IMR-90 (cell line): ENCODE measurements at regions not wholly inside any gene's neighbourhood (a gene's known extent, or its start where the extent isn't known, plus 50 kb on each side); places are given as distances from the start of the nearest gene placed in this dataset.

ENCODE experiments used
- ATAC-seq: fragments of 200-7000 bp; cut with Tn5 transposase; 2 replicates; pipeline ENCODE4 v1.9.1; 2020; ENCODE audit warnings: low read depth, mild to moderate bottlenecking, moderate library complexity
- BruUV-seq: library from RNA; stranded (reverse); fragments of 400-500 nt; replicated peaks from 2 replicates; lab custom pipeline; 2021; lab: Mats Ljungman, UMichigan
- CTCF ChIA-PET: fragments of 300-600 bp; formaldehyde crosslinking; extraction: SDS; loops from one replicate; lab custom pipeline; 2021; ENCODE audit warnings: antibody characterized with exemption; lab: Yijun Ruan, JAX
- POLR2A ChIA-PET: fragments of 300-600 bp; sonication (Branson Sonifier 250); formaldehyde crosslinking; loops from one replicate; lab custom pipeline; 2022; ENCODE audit warnings: antibody characterized with exemption; ENCODE audit not compliant: unreplicated experiment; lab: Charles Lee
- DNase-seq: peaks from one replicate; pipeline ENCODE4 v3.0.0; 2013
- H2AFZ ChIP-seq: replicated peaks from 2 replicates; pipeline ENCODE3; 2013; ENCODE audit warnings: low read length, mild to moderate bottlenecking; ENCODE audit not compliant: poor library complexity
- H2AK5ac ChIP-seq: 2 replicates; pipeline ENCODE4 v1.6.1; 2013; ENCODE audit warnings: low read depth, low read length, inconsistent platforms
- H2AK9ac ChIP-seq: replicated peaks from 2 replicates; pipeline ENCODE3; 2013; ENCODE audit warnings: mild to moderate bottlenecking, low read depth, low read length, moderate library complexity; ENCODE audit not compliant: poor library complexity
- H2BK120ac ChIP-seq: 2 replicates; pipeline ENCODE4 v1.6.1; 2013; ENCODE audit warnings: low read depth, low read length, inconsistent platforms
- H2BK15ac ChIP-seq: 3 replicates; pipeline ENCODE4 v1.6.1; 2013; ENCODE audit warnings: low read depth, low read length, inconsistent platforms
- H2BK20ac ChIP-seq: 2 replicates; pipeline ENCODE4 v1.6.1; 2013; ENCODE audit warnings: low read depth, mild to moderate bottlenecking, inconsistent platforms, low read length, moderate library complexity
- H2BK5ac ChIP-seq: 2 replicates; pipeline ENCODE4 v1.6.1; 2013; ENCODE audit warnings: mild to moderate bottlenecking, low read depth, low read length, inconsistent platforms; ENCODE audit not compliant: poor library complexity, severe bottlenecking
- H3K14ac ChIP-seq: replicated peaks from 2 replicates; pipeline ENCODE4 v1.6.1; 2013; ENCODE audit warnings: low read depth, low read length, inconsistent platforms
- H3K18ac ChIP-seq: 2 replicates; pipeline ENCODE4 v1.6.1; 2013; ENCODE audit warnings: low read depth, low read length, control low read depth
- H3K23ac ChIP-seq: 2 replicates; pipeline ENCODE4 v1.6.1; 2013; ENCODE audit warnings: low read depth, low read length, inconsistent platforms
- H3K27ac ChIP-seq: 2 replicates; pipeline ENCODE4 v1.5.1; 2013; ENCODE audit warnings: mild to moderate bottlenecking, control low read depth, low read length; ENCODE audit not compliant: insufficient read depth
- H3K27me3 ChIP-seq: 2 replicates; pipeline ENCODE4 v1.6.1; 2013; ENCODE audit warnings: low read length; ENCODE audit not compliant: control insufficient read depth, insufficient read depth
- H3K36me3 ChIP-seq: 2 replicates; pipeline ENCODE4 v1.6.1; 2013; ENCODE audit warnings: low read length, mixed read lengths; ENCODE audit not compliant: control insufficient read depth, insufficient read depth
- H3K4ac ChIP-seq: 2 replicates; pipeline ENCODE4 v1.6.1; 2013; ENCODE audit warnings: low read depth, low read length, inconsistent platforms
- H3K4me1 ChIP-seq: 2 replicates; pipeline ENCODE4 v1.6.1; 2013; ENCODE audit warnings: low read length, mixed read lengths; ENCODE audit not compliant: control insufficient read depth, insufficient read depth
- H3K4me2 ChIP-seq: 2 replicates; pipeline ENCODE4 v1.6.1; 2013; ENCODE audit warnings: low read depth, mild to moderate bottlenecking, control low read depth, low read length, moderate library complexity
- H3K4me3 ChIP-seq: 2 replicates; pipeline ENCODE4 v1.5.1; 2013; ENCODE audit warnings: low read depth, mild to moderate bottlenecking, control low read depth, low read length, moderate library complexity; ENCODE audit not compliant: insufficient read depth
- H3K56ac ChIP-seq: 2 replicates; pipeline ENCODE4 v1.6.1; 2013; ENCODE audit warnings: low read length, inconsistent platforms; ENCODE audit not compliant: insufficient read depth; ENCODE audit errors: extremely low read depth
- H3K79me1 ChIP-seq, 2 experiments: 2 replicates each; pipeline ENCODE4 v1.6.1; 2013; ENCODE audit warnings: low read length in 2 of 2, inconsistent platforms in 1 of 2, low read depth in 1 of 2
- H3K9ac ChIP-seq: 2 replicates; pipeline ENCODE4 v1.6.1; 2013; ENCODE audit warnings: low read depth, low read length, control low read depth
- H3K9me1 ChIP-seq: 2 replicates; pipeline ENCODE4 v1.6.1; 2013; ENCODE audit warnings: low read length, inconsistent platforms; ENCODE audit not compliant: insufficient read depth
- H3K9me3 ChIP-seq: 2 replicates; pipeline ENCODE4 v1.6.1; 2013; ENCODE audit warnings: low read length; ENCODE audit not compliant: control insufficient read depth, insufficient read depth
- H4K20me1 ChIP-seq: 2 replicates; pipeline ENCODE4 v1.6.1; 2013; ENCODE audit warnings: low read length, inconsistent platforms; ENCODE audit not compliant: insufficient read depth
- H4K5ac ChIP-seq: 2 replicates; pipeline ENCODE4 v1.6.1; 2013; ENCODE audit warnings: mild to moderate bottlenecking, low read depth, low read length, control low read depth
- H4K8ac ChIP-seq, 2 experiments: 2 replicates each; pipeline ENCODE4 v1.6.1; 2013; ENCODE audit warnings: low read depth in 2 of 2, low read length in 2 of 2, control low read depth in 1 of 2, inconsistent platforms in 1 of 2
- H4K91ac ChIP-seq: 2 replicates; pipeline ENCODE4 v1.6.1; 2013; ENCODE audit warnings: low read depth, low read length, inconsistent platforms; ENCODE audit not compliant: insufficient read depth
- FOS ChIP-seq: fragments of 150-350 bp; IDR thresholded peaks from 2 replicates; pipeline ENCODE4 v1.6.1; 2016; ENCODE audit warnings: low read depth, low read length
- WGBS, 2 experiments: methylation state at CpG; one replicate each; pipeline versions ENCODE4 v1.1.5 to v1.1.7; 2013; ENCODE audit warnings: missing lambda C conversion rate in 2 of 2; ENCODE audit not compliant: insufficient read length in 1 of 2; ENCODE audit errors: extremely low coverage in 2 of 2; 5-methylcytosine and 5-hydroxymethylcytosine counted together
- dilution Hi-C: fragments of 300-500 bp; cut with HindIII; formaldehyde crosslinking; loops from one replicate; pipeline ENCODE4 v1.14.3; 2018; ENCODE audit warnings: low sequenced_read_pairs; ENCODE audit not compliant: unreplicated experiment
- in situ Hi-C: fragments of 300-500 bp; cut with MboI; formaldehyde crosslinking; loops from 3 replicates; pipeline ENCODE4 v1.14.3; 2019; ENCODE audit warnings: low sequenced_read_pairs, inconsistent platforms, mixed read lengths
- intact Hi-C: fragments of 100-400 bp; cut with micrococcal nuclease; formaldehyde crosslinking; loops from 2 replicates; pipeline ENCODE4 v1.10.0; 2022

DNA sequence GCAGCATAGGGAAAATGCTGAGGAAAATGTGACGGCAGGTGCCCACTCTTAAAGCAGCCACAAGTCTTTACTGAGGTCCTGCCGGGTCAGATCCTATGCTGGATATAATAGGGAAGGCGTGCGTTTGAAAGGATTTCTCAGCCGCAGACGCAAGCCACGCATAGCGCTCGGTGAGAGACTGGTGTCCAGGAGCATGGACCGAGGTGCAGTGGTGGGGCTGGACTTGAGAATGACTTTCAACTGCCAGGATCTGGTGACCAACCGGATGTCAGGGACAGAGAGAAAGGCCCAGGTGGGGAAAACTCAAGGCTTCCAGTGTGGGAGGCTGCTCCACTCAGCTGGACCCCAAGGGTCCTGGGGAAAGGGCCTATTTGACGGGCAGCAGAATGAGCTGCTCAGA lies 74.7 kb upstream of the INSIG1 start:
- Histone ChIP-seq H3K79me1 (no peaks in the 10 kb centered on the region), H2AFZ (no peak overlapping the region), H3K23ac (no peak overlapping the region), H3K9me1 (peaks cover 4% of the 10 kb centered on the region; the same call in 1 of the 2 replicates), H3K36me3 (no peaks in the 10 kb centered on the region), H3K4me2 (no peak overlapping the region), H2BK5ac (no peak overlapping the region), H2AK5ac (no peak overlapping the region), H3K4ac (no peak overlapping the region), H4K8ac (no peak overlapping the region), H4K5ac (no peak overlapping the region), H3K14ac (no peak overlapping the region), H2BK120ac (no peak overlapping the region), H3K9me3 (no peaks in the 10 kb centered on the region), H3K4me3 (no peak overlapping the region), H3K4me1 (peaks cover 3% of the 10 kb centered on the region; the same call in 1 of the 2 replicates), H4K91ac (no peak overlapping the region), H3K27ac (no peak overlapping the region), H2BK15ac (no peak overlapping the region), H2AK9ac (no peak overlapping the region), H2BK20ac (no peak overlapping the region), H3K9ac (no peak overlapping the region), H4K20me1 (no peaks in the 10 kb centered on the region), H3K56ac (no peak overlapping the region), H3K18ac (no peak overlapping the region), H3K27me3 (peaks cover 2% of the 10 kb centered on the region; the same call in 1 of the 2 replicates)
- DNase-seq (no peak), ATAC-seq (no peak)
- ChIA-PET POLR2A (no interaction called here), CTCF (interaction anchor here (1.2 kb wide), 1 partner anchor 20 kb away, joined by 5 read pairs; no protein-coding TSS in a partner anchor)
- in situ Hi-C loops = no loop called here
- 94% methylated on average over 6 of the region's 12 CpGs; no CpG with 5 or more reads in 1 of the 2 experiments for WGBS, 2 experiments
- intact Hi-C loops = no loop called here
- BruUV-seq = no TSS peak
- dilution Hi-C loops = no loop called here
- TF ChIP-seq FOS = no peak
